Peyer's patch (tissue), 4 donors: ENCODE measurements at regions not wholly inside any gene's neighbourhood (a gene's known extent, or its start where the extent isn't known, plus 50 kb on each side); places are given as distances from the start of the nearest gene placed in this dataset.

Experiments
- CTCF ChIP-seq, 6 experiments: fragments of 450-650 bp in 4 of 6; fragments of 200-600 bp in 2 of 6; sonication (generic) in 1 of 6; IDR thresholded peaks; one replicate each; pipeline ENCODE4 v1.5.1; 2017 to 2019; ENCODE audit warnings: antibody characterized with exemption in 6 of 6, mild to moderate bottlenecking in 3 of 6, moderate library complexity in 1 of 6
- POLR2A ChIP-seq, 2 donors: fragments of 450-650 bp; IDR thresholded peaks; one replicate each; pipeline ENCODE4 v1.5.1; 2017; ENCODE audit warnings: antibody characterized with exemption in 2 of 2, mild to moderate bottlenecking in 2 of 2, moderate library complexity in 2 of 2

- no peak for TF ChIP-seq CTCF (IDR thresholded peaks at IDR 0.05)
- no peak for TF ChIP-seq POLR2A (IDR thresholded peaks at IDR 0.05)
Observed at GRCh38 chr4:173735049-173735448, 205.0 kb upstream of the HAND2 start.
